HG03095 (cell line): ENCODE measurements at regions not wholly inside any gene's neighbourhood (a gene's known extent, or its start where the extent isn't known, plus 50 kb on each side); places are given as distances from the start of the nearest gene placed in this dataset.
A peak's percentile ranks its signal among the peaks of the same experiment; 100 is the strongest.

Experiments used
- ATAC-seq: cut with Tn5 transposase; IDR thresholded peaks from one replicate; pipeline ENCODE4 v1.9.1; 2021; ENCODE audit warnings: moderate library complexity; ENCODE audit not compliant: unreplicated experiment

- no peak for ATAC-seq
Measured at GRCh38 chr3:16807391-16807790, 77.4 kb upstream of the PLCL2 start.

GRCh38 chr3:16808393-16809107 lies 76.2 kb upstream of the PLCL2 start:
- ATAC-seq, result no peak

- ATAC-seq, result no peak
Measured at GRCh38 chr3:16809482-16809881, 75.3 kb upstream of the PLCL2 start.

- ATAC-seq, result no peak
Measured at GRCh38 chr3:16809993-16810392, 74.8 kb upstream of the PLCL2 start.

GRCh38 chr3:16810593-16811367 lies 74.0 kb upstream of the PLCL2 start:
- ATAC-seq, result no peak

GRCh38 chr3:16811950-16812349 lies 72.8 kb upstream of the PLCL2 start:
- ATAC-seq, result no peak

GRCh38 chr3:16813336-16813735 lies 71.4 kb upstream of the PLCL2 start:
- no peak for ATAC-seq

- peak; percentile 96 for ATAC-seq
Measured at GRCh38 chr3:16816048-16816780, 68.5 kb upstream of the PLCL2 start.

GRCh38 chr3:16817197-16817596 lies 67.6 kb upstream of the PLCL2 start:
- ATAC-seq, result no peak

GRCh38 chr3:16818194-16818593 lies 66.6 kb upstream of the PLCL2 start:
- ATAC-seq, result no peak

- ATAC-seq, result no peak
Measured at GRCh38 chr3:16818945-16819344, 65.8 kb upstream of the PLCL2 start.

- no peak for ATAC-seq
Measured at GRCh38 chr3:16820485-16820884, 64.3 kb upstream of the PLCL2 start.

- ATAC-seq, result no peak
Measured at GRCh38 chr3:16821053-16821452, 63.7 kb upstream of the PLCL2 start.

- ATAC-seq, result no peak
Measured at GRCh38 chr3:16824081-16824696, 60.6 kb upstream of the PLCL2 start.

- ATAC-seq, result no peak
Measured at GRCh38 chr3:16825617-16826204, 59.0 kb upstream of the PLCL2 start.

GRCh38 chr3:16828815-16829214 lies 55.9 kb upstream of the PLCL2 start:
- no peak for ATAC-seq

GRCh38 chr3:16831846-16832245 lies 52.9 kb upstream of the PLCL2 start:
- no peak for ATAC-seq

- ATAC-seq, result no peak
Measured at GRCh38 chr3:16834214-16834613, 50.5 kb upstream of the PLCL2 start.

- ATAC-seq, result no peak
Measured at GRCh38 chr3:16834753-16835152, 50.0 kb upstream of the PLCL2 start.
